Liver (tissue), 8 donors: ENCODE measurements at regions not wholly inside any gene's neighbourhood (a gene's known extent, or its start where the extent isn't known, plus 50 kb on each side); places are given as distances from the start of the nearest gene placed in this dataset.

Experiments
- DNase-seq: peaks from one replicate; pipeline ENCODE4 v3.0.0-alpha.2; 2017; ENCODE audit warnings: low spot score
- H3K27ac ChIP-seq, 2 donors: one replicate each; pipeline ENCODE4 v1.7.0; 2013; ENCODE audit warnings: inconsistent platforms in 2 of 2, low read length in 2 of 2, control low read depth in 1 of 2, low read depth in 1 of 2, mild to moderate bottlenecking in 1 of 2
- H3K27me3 ChIP-seq, 4 donors: one replicate each; pipeline versions ENCODE4 v1.6.1 to v1.7.0; 2013; ENCODE audit warnings: low read length in 3 of 4, inconsistent platforms in 1 of 4, mild to moderate bottlenecking in 1 of 4, moderate library complexity in 1 of 4; ENCODE audit not compliant: control insufficient read depth in 4 of 4, insufficient read depth in 4 of 4
- H3K36me3 ChIP-seq, 4 donors: one replicate each; pipeline versions ENCODE4 v1.6.1 to v1.7.0; 2013; ENCODE audit warnings: low read length in 3 of 4, mild to moderate bottlenecking in 3 of 4, low read depth in 1 of 4, moderate library complexity in 1 of 4; ENCODE audit not compliant: control insufficient read depth in 4 of 4, insufficient read depth in 3 of 4
- H3K4me1 ChIP-seq, 4 donors: one replicate each; pipeline versions ENCODE4 v1.6.1 to v1.7.0; 2013; ENCODE audit warnings: low read length in 3 of 4, mild to moderate bottlenecking in 3 of 4, moderate library complexity in 1 of 4; ENCODE audit not compliant: control insufficient read depth in 4 of 4, insufficient read depth in 4 of 4
- H3K4me3 ChIP-seq, 3 donors: one replicate each; pipeline versions ENCODE4 v1.6.1 to v1.7.0; 2013; ENCODE audit warnings: low read length in 3 of 3, control low read depth in 1 of 3, low read depth in 1 of 3, mild to moderate bottlenecking in 1 of 3
- H3K9ac ChIP-seq, 2 donors: one replicate each; pipeline ENCODE4 v1.7.0; 2013; ENCODE audit warnings: low read length in 2 of 2, mild to moderate bottlenecking in 2 of 2, moderate library complexity in 2 of 2, control low read depth in 1 of 2, low read depth in 1 of 2
- H3K9me3 ChIP-seq, 4 donors: one replicate each; pipeline versions ENCODE4 v1.6.1 to v1.7.0; 2013; ENCODE audit warnings: low read length in 3 of 4; ENCODE audit not compliant: control insufficient read depth in 4 of 4
- EGR1 ChIP-seq, 2 donors: IDR thresholded peaks; 2 replicates each; pipeline ENCODE4 v1.6.1; 2016 to 2018; ENCODE audit warnings: antibody characterized with exemption in 2 of 2, low read depth in 2 of 2
- FOXA1 ChIP-seq: IDR thresholded peaks from 2 replicates; pipeline ENCODE4 v1.6.1; 2016; ENCODE audit warnings: antibody characterized with exemption
- FOXA2 ChIP-seq: IDR thresholded peaks from 2 replicates; pipeline ENCODE4 v1.6.1; 2016; ENCODE audit warnings: antibody characterized with exemption
- HNF4A ChIP-seq, 2 donors: conservative IDR thresholded peaks; 2 replicates each; pipeline ENCODE4 v1.6.1; 2016; ENCODE audit warnings: antibody characterized with exemption in 2 of 2, mild to moderate bottlenecking in 2 of 2
- HNF4G ChIP-seq: IDR thresholded peaks from 2 replicates; pipeline ENCODE4 v1.6.1; 2016; ENCODE audit warnings: antibody characterized with exemption
- JUND ChIP-seq, 2 donors: IDR thresholded peaks; 2 replicates each; pipeline ENCODE4 v1.6.1; 2016; ENCODE audit warnings: antibody characterized with exemption in 2 of 2
- NR2F2 ChIP-seq: IDR thresholded peaks from 2 replicates; pipeline ENCODE4 v1.6.1; 2016; ENCODE audit warnings: antibody characterized with exemption
- RAD21 ChIP-seq, 2 donors: IDR thresholded peaks; 2 replicates each; pipeline ENCODE4 v1.6.1; 2016; ENCODE audit warnings: antibody characterized with exemption in 2 of 2, mild to moderate bottlenecking in 2 of 2
- RXRA ChIP-seq, 2 donors: IDR thresholded peaks; 2 replicates each; pipeline ENCODE4 v1.6.1; 2017 to 2018; ENCODE audit warnings: antibody characterized with exemption in 2 of 2, mild to moderate bottlenecking in 1 of 2
- SP1 ChIP-seq: IDR thresholded peaks from 2 replicates; pipeline ENCODE4 v1.6.1; 2018; ENCODE audit warnings: antibody characterized with exemption, mild to moderate bottlenecking
- TAF1 ChIP-seq: conservative IDR thresholded peaks from 2 replicates; pipeline ENCODE4 v1.6.1; 2016; ENCODE audit warnings: antibody characterized with exemption, mild to moderate bottlenecking
- WGBS: extraction: QIAGEN DNeasy Blood & Tissue Kit; methylation state at CpG from one replicate; pipeline ENCODE4 v1.1.7; 2013; 5-methylcytosine and 5-hydroxymethylcytosine counted together
- TF ChIP-seq, protein P1 (sequence below): IDR thresholded peaks from 2 replicates; pipeline ENCODE4 v1.6.1; 2016; ENCODE audit warnings: antibody characterized with exemption, mild to moderate bottlenecking
- TF ChIP-seq, protein P2 (sequence below): IDR thresholded peaks from 2 replicates; pipeline ENCODE4 v1.6.1; 2016; ENCODE audit warnings: antibody characterized with exemption
- TF ChIP-seq, protein P3 (sequence below): IDR thresholded peaks from 2 replicates; pipeline ENCODE4 v1.6.1; 2016; ENCODE audit warnings: antibody characterized with exemption
- TF ChIP-seq, protein P4 (sequence below): fragments of 150-350 bp; IDR thresholded peaks from 2 replicates; pipeline ENCODE4 v1.5.1; 2017; ENCODE audit warnings: improper control_type of control experiment, low read depth, low read length; ENCODE audit not compliant: missing input control
- TF ChIP-seq, protein P5 (sequence below): IDR thresholded peaks from 2 replicates; pipeline ENCODE4 v1.6.1; 2016; ENCODE audit warnings: antibody characterized with exemption
- donor health status: healthy.
- donor health status: healthy.
- donor health status: healthy.
- donor health status: healthy.
- donor health status: healthy.

DNA sequence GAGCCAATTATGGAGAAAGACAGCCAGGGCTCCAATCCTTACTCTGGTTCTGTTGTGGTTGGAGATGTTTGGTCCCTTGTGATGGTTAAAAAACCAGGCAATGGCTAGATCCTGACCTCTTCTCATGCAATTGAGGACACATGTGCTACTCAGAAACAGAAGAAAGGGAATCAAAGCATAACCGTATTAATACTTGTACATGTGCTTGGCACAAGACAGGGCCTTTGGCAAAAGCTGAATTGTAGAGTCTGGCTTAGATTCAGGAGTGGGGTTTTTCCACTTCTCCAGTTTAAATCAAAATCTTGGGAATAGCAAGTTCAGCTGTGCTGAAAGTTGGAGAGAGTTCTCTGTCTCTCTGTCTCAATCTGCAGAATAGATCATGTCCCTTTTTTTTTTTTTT, 80.1 kb upstream of the E2F8 start (continued):
- TF ChIP-seq, protein P1, sequence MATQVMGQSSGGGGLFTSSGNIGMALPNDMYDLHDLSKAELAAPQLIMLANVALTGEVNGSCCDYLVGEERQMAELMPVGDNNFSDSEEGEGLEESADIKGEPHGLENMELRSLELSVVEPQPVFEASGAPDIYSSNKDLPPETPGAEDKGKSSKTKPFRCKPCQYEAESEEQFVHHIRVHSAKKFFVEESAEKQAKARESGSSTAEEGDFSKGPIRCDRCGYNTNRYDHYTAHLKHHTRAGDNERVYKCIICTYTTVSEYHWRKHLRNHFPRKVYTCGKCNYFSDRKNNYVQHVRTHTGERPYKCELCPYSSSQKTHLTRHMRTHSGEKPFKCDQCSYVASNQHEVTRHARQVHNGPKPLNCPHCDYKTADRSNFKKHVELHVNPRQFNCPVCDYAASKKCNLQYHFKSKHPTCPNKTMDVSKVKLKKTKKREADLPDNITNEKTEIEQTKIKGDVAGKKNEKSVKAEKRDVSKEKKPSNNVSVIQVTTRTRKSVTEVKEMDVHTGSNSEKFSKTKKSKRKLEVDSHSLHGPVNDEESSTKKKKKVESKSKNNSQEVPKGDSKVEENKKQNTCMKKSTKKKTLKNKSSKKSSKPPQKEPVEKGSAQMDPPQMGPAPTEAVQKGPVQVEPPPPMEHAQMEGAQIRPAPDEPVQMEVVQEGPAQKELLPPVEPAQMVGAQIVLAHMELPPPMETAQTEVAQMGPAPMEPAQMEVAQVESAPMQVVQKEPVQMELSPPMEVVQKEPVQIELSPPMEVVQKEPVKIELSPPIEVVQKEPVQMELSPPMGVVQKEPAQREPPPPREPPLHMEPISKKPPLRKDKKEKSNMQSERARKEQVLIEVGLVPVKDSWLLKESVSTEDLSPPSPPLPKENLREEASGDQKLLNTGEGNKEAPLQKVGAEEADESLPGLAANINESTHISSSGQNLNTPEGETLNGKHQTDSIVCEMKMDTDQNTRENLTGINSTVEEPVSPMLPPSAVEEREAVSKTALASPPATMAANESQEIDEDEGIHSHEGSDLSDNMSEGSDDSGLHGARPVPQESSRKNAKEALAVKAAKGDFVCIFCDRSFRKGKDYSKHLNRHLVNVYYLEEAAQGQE: no peak
- TF ChIP-seq JUND (IDR thresholded peaks at IDR 0.05) (no peak), RAD21 (IDR thresholded peaks at IDR 0.05) (no peak), SP1 (no peak), HNF4A (conservative IDR thresholded peaks at IDR 0.05) (no peak), HNF4G (no peak), NR2F2 (no peak), FOXA2 (no peak), TAF1 (no peak), FOXA1 (no peak), EGR1 (IDR thresholded peaks at IDR 0.05; ENCODE audit: low read depth in 2 of 2) (no peak)
- TF ChIP-seq, protein P2, sequence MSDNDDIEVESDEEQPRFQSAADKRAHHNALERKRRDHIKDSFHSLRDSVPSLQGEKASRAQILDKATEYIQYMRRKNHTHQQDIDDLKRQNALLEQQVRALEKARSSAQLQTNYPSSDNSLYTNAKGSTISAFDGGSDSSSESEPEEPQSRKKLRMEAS: no peak
- TF ChIP-seq, protein P3, sequence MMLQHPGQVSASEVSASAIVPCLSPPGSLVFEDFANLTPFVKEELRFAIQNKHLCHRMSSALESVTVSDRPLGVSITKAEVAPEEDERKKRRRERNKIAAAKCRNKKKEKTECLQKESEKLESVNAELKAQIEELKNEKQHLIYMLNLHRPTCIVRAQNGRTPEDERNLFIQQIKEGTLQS: no peak

DNA sequence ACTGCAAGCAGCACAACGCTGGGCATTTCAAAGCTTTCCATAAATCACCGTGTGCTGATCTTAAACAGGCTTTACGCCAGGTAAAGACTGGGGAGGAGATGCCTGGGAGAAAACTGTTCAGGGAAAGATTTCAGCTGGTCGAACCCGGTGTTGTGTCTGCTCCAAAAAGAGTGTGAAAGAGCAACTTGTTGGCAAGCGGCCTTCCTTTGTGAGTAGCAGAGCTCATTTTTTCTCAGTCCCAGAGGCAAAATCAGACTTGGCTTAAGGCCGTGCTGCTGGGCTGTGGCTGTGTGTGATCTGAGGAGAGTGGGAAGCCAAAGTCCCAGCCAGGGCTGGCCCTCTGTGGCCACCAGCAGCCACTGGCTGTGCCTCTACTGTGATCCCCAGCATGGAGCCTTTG, 75.7 kb upstream of the E2F8 start:
- H3K36me3 ChIP-seq: no peaks in the 10 kb centered on the region
- TF ChIP-seq FOXA2 (no peak), RXRA (IDR thresholded peaks at IDR 0.05) (no peak), RAD21 (IDR thresholded peaks at IDR 0.05) (no peak)
- TF ChIP-seq, protein P4, sequence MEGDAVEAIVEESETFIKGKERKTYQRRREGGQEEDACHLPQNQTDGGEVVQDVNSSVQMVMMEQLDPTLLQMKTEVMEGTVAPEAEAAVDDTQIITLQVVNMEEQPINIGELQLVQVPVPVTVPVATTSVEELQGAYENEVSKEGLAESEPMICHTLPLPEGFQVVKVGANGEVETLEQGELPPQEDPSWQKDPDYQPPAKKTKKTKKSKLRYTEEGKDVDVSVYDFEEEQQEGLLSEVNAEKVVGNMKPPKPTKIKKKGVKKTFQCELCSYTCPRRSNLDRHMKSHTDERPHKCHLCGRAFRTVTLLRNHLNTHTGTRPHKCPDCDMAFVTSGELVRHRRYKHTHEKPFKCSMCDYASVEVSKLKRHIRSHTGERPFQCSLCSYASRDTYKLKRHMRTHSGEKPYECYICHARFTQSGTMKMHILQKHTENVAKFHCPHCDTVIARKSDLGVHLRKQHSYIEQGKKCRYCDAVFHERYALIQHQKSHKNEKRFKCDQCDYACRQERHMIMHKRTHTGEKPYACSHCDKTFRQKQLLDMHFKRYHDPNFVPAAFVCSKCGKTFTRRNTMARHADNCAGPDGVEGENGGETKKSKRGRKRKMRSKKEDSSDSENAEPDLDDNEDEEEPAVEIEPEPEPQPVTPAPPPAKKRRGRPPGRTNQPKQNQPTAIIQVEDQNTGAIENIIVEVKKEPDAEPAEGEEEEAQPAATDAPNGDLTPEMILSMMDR: no peak
- TF ChIP-seq, protein P5, sequence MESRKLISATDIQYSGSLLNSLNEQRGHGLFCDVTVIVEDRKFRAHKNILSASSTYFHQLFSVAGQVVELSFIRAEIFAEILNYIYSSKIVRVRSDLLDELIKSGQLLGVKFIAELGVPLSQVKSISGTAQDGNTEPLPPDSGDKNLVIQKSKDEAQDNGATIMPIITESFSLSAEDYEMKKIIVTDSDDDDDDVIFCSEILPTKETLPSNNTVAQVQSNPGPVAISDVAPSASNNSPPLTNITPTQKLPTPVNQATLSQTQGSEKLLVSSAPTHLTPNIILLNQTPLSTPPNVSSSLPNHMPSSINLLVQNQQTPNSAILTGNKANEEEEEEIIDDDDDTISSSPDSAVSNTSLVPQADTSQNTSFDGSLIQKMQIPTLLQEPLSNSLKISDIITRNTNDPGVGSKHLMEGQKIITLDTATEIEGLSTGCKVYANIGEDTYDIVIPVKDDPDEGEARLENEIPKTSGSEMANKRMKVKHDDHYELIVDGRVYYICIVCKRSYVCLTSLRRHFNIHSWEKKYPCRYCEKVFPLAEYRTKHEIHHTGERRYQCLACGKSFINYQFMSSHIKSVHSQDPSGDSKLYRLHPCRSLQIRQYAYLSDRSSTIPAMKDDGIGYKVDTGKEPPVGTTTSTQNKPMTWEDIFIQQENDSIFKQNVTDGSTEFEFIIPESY: no peak
- TF ChIP-seq, protein P3: no peak
- TF ChIP-seq, protein P1: no peak
- TF ChIP-seq, protein P2: no peak
- 77% methylated on average over 7 of the region's 7 CpGs for WGBS
- H3K27ac ChIP-seq: no peak overlapping the region
- H3K27me3 ChIP-seq: no peaks in the 10 kb centered on the region
- H3K9ac ChIP-seq: no peak overlapping the region
- no peak for DNase-seq
- H3K4me3 ChIP-seq: no peak overlapping the region
- no peaks in the 10 kb centered on the region for H3K9me3 ChIP-seq
- H3K4me1 ChIP-seq: peaks cover 0 to 2% (median 0%) of the 10 kb centered on the region in 4 donors
